Left ventricle myocardium inferior (tissue), 1 donor: ENCODE measurements at regions not wholly inside any gene's neighbourhood (a gene's known extent, or its start where the extent isn't known, plus 50 kb on each side); places are given as distances from the start of the nearest gene placed in this dataset.

Experiments
- DNase-seq: peaks from one replicate; pipeline ENCODE4 v3.0.0-alpha.2; 2020
- H3K27ac ChIP-seq: fragments of 200-600 bp; replicated peaks from 2 replicates; pipeline ENCODE4 v1.8.0; 2021
- H3K27me3 ChIP-seq: fragments of 200-600 bp; 2 replicates; pipeline ENCODE4 v1.8.0; 2021; ENCODE audit warnings: low read depth
- H3K36me3 ChIP-seq: fragments of 200-600 bp; 2 replicates; pipeline ENCODE4 v1.8.0; 2021
- H3K4me1 ChIP-seq: fragments of 200-600 bp; 2 replicates; pipeline ENCODE4 v1.8.0; 2021
- H3K4me3 ChIP-seq: fragments of 200-600 bp; 2 replicates; pipeline ENCODE4 v1.8.0; 2021; ENCODE audit warnings: mild to moderate bottlenecking, moderate library complexity
- H3K9me3 ChIP-seq: fragments of 200-600 bp; replicated peaks from 2 replicates; pipeline ENCODE4 v1.8.0; 2021
- CTCF ChIP-seq: fragments of 200-600 bp; IDR thresholded peaks from 2 replicates; pipeline ENCODE4 v1.8.0; 2021; ENCODE audit warnings: antibody characterized with exemption, mild to moderate bottlenecking, borderline replicate concordance
- intact Hi-C: fragments of 100-400 bp; cut with micrococcal nuclease; formaldehyde crosslinking; loops from one replicate; pipeline ENCODE4 v1.11.0; 2022
- donor health status: DM: no; HTN: yes; CAD: no; lungs with severe emphysema.

- peaks cover 54% of the 10 kb centered on the region for H3K4me1 ChIP-seq
- DNase-seq, result no peak
- TF ChIP-seq CTCF, result no peak
Observed at GRCh38 chr15:67920524-67921240, 80.8 kb upstream of the RNU6-1 start.

GRCh38 chr15:67922106-67922675, 82.3 kb upstream of the RNU6-1 start:
- H3K4me3 ChIP-seq, result no peak overlapping the region
- no peaks in the 10 kb centered on the region for H3K9me3 ChIP-seq
- no peak for DNase-seq
- TF ChIP-seq CTCF, result no peak
- no peaks in the 10 kb centered on the region for H3K36me3 ChIP-seq
- no peaks in the 10 kb centered on the region for H3K27me3 ChIP-seq
- intact Hi-C loops, result no loop called here
- peaks cover 51% of the 10 kb centered on the region for H3K4me1 ChIP-seq
- peak overlapping the region; percentile 67 for H3K27ac ChIP-seq

More at GRCh38 chr15:67920524-67921240, 80.8 kb upstream of the RNU6-1 start:
- Histone ChIP-seq H3K4me3 (no peak overlapping the region), H3K27me3 (no peaks in the 10 kb centered on the region), H3K9me3 (no peaks in the 10 kb centered on the region), H3K27ac (peak overlapping the region; percentile 20), H3K36me3 (no peaks in the 10 kb centered on the region)
- intact Hi-C loops, result no loop called here

DNA sequence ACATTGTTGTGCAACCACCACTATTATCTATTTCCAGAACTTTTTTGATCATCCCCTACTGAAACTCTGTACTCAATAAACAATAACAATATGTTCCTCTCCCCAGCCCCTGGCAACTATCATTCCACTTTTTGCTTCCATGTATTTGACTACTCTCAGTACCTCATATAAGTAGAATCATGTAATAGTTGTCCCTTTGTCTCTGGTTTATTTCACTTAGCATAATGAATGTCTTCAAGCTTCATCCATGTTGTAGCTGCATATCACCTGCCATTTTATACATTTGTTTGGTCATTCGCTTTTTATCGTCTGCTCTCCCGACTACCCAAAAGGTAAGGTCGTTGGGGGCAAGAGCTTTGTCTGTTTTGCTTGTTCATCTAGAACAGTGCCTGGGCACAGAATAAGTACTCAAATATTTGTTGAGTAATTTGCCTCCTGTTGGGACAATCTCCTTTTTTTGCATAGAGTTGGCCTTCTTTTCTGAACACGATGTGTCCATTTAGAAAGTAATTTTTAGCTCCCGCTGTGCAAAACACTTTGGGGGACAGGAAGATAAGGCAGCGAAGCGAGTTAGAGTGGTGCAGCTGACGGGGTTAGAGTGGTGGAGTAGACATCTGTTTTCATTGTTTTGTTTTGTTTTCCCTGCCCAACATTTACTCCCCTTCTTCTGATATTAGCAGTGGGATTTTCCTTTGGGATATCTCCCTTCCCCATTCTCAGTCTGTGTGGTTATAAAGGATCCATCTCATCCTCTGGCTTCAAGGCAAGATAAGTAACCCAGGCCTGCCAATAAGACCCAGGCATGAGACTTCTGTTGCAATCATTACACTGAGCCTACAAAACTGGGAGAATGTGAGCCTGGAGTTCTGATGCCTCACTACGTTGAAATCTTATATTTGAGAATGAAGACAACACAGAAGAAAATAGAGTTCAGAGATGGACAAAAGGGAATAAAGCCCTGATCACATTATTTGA, 83.4 kb upstream of the RNU6-1 start:
- intact Hi-C loops, result no loop called here

GRCh38 chr15:67924359-67924974, 84.6 kb upstream of the RNU6-1 start:
- intact Hi-C loops, result no loop called here
- Histone ChIP-seq H3K4me1 (peaks cover 57% of the 10 kb centered on the region), H3K27me3 (no peaks in the 10 kb centered on the region), H3K36me3 (no peaks in the 10 kb centered on the region), H3K9me3 (no peaks in the 10 kb centered on the region), H3K4me3 (no peak overlapping the region), H3K27ac (peak overlapping the region; percentile 67)
- no peak for DNase-seq
- TF ChIP-seq CTCF, result no peak

More for the DNA sequence above, 83.4 kb upstream of the RNU6-1 start:
- Histone ChIP-seq H3K27ac (peak overlapping the region; percentile 67), H3K9me3 (no peaks in the 10 kb centered on the region), H3K27me3 (no peaks in the 10 kb centered on the region), H3K4me3 (no peak overlapping the region), H3K4me1 (peaks cover 52% of the 10 kb centered on the region), H3K36me3 (no peaks in the 10 kb centered on the region)
- no peak for TF ChIP-seq CTCF
- no peak for DNase-seq

DNA sequence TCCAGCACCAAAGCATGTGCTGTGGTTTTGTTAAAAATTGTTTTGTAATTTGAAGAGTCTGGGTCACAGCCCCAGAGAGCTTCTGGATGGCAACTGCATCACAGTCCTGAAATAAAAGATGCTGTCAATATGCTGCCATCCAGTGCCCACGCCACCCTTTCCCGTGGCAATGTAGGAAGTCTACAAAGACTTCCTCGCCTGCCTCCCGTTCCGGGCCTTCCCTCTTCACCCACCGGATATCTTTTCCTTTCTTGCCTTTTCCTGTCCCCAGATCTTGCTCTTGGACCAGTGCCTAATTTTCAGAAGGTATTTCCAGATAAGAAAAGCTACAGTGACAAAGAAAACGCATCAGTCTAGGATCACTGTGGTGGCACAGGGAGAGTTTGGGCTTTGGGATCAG, 85.3 kb upstream of the RNU6-1 start:
- H3K4me1 ChIP-seq, result peaks cover 57% of the 10 kb centered on the region
- no peaks in the 10 kb centered on the region for H3K27me3 ChIP-seq
- TF ChIP-seq CTCF, result no peak
- H3K36me3 ChIP-seq, result no peaks in the 10 kb centered on the region
- H3K27ac ChIP-seq, result peak overlapping the region; percentile 67
- H3K9me3 ChIP-seq, result no peaks in the 10 kb centered on the region
- DNase-seq, result peak; percentile 19
- H3K4me3 ChIP-seq, result no peak overlapping the region
- intact Hi-C loops, result no loop called here
